T-helper 17 cell (primary cell): ENCODE measurements at regions not wholly inside any gene's neighbourhood (a gene's known extent, or its start where the extent isn't known, plus 50 kb on each side); places are given as distances from the start of the nearest gene placed in this dataset.
"Not testable (repeated sequence)": the region's sequence is repeated elsewhere in the genome, so short reads cannot be mapped to it uniquely, and the experiment has no call there.

ENCODE experiments used
- ATAC-seq: fragments of 150-1000 bp; cut with Tn5 transposase; 2 replicates; pipeline ENCODE4 v1.10.0; 2021; ENCODE audit warnings: mild to moderate bottlenecking, moderate library complexity
- DNase-seq, 3 donors: peaks; one replicate each; pipeline versions ENCODE4 v3.0.0 to v3.0.0-alpha.2; 2020 to 2021
- H3K9me3 ChIP-seq: one replicate; pipeline ENCODE4 v1.7.0; 2013; ENCODE audit warnings: low read length, mild to moderate bottlenecking; ENCODE audit not compliant: control insufficient read depth, poor library complexity, severe bottlenecking
- H3K27ac Mint-ChIP-seq: one replicate; pipeline ENCODE4 v1.8.0; 2022; ENCODE audit warnings: mild to moderate bottlenecking, moderate library complexity, mixed read lengths
- H3K27me3 Mint-ChIP-seq: one replicate; pipeline ENCODE4 v1.8.0; 2022; ENCODE audit warnings: mixed read lengths
- H3K36me3 Mint-ChIP-seq: one replicate; pipeline ENCODE4 v1.8.0; 2022; ENCODE audit warnings: low read depth, mixed read lengths
- H3K4me1 Mint-ChIP-seq: one replicate; pipeline ENCODE4 v1.8.0; 2022; ENCODE audit warnings: mild to moderate bottlenecking, mixed read lengths
- H3K4me3 Mint-ChIP-seq: one replicate; pipeline ENCODE4 v1.8.0; 2022; ENCODE audit warnings: mild to moderate bottlenecking, moderate library complexity, mixed read lengths

GRCh38 chrY:18855184-18855583 lies 81.6 kb upstream of the HSFY2 start:
- not testable (repeated sequence) for H3K36me3 Mint-ChIP-seq, H3K27ac Mint-ChIP-seq, H3K4me1 Mint-ChIP-seq, DNase-seq, ATAC-seq, H3K9me3 ChIP-seq, H3K27me3 Mint-ChIP-seq, H3K4me3 Mint-ChIP-seq

- not testable (repeated sequence) for H3K36me3 Mint-ChIP-seq, ATAC-seq, H3K4me3 Mint-ChIP-seq, H3K27me3 Mint-ChIP-seq, H3K9me3 ChIP-seq, DNase-seq, H3K4me1 Mint-ChIP-seq, H3K27ac Mint-ChIP-seq
Observed at GRCh38 chrY:18853323-18853722, 79.8 kb upstream of the HSFY2 start.

DNA sequence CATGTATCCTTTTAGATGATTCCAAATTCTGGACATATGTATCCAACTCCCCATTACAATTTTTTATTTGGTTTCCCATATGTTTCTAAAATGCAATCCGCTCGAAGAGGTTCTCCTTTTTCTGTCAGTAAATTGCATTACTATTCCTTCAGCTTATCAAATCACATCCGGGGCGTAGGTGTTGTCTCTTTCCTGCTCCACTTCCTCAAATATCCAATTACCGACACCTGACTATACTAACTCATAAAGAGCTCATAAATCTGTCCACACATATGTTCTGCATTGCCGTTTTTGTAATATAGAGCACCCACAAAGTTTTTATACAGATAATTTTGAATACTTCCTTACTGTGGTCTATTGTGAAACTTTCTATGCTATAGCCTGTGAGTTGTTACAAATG lies 63.1 kb upstream of the HSFY2 start:
- H3K27ac Mint-ChIP-seq, H3K36me3 Mint-ChIP-seq, H3K9me3 ChIP-seq, H3K27me3 Mint-ChIP-seq, DNase-seq, ATAC-seq, H3K4me1 Mint-ChIP-seq, H3K4me3 Mint-ChIP-seq: not testable (repeated sequence)
